ENCODE measurements at regions not wholly inside any gene's neighbourhood (a gene's known extent, or its start where the extent isn't known, plus 50 kb on each side); places are given as distances from the start of the nearest gene placed in this dataset.

DNA sequence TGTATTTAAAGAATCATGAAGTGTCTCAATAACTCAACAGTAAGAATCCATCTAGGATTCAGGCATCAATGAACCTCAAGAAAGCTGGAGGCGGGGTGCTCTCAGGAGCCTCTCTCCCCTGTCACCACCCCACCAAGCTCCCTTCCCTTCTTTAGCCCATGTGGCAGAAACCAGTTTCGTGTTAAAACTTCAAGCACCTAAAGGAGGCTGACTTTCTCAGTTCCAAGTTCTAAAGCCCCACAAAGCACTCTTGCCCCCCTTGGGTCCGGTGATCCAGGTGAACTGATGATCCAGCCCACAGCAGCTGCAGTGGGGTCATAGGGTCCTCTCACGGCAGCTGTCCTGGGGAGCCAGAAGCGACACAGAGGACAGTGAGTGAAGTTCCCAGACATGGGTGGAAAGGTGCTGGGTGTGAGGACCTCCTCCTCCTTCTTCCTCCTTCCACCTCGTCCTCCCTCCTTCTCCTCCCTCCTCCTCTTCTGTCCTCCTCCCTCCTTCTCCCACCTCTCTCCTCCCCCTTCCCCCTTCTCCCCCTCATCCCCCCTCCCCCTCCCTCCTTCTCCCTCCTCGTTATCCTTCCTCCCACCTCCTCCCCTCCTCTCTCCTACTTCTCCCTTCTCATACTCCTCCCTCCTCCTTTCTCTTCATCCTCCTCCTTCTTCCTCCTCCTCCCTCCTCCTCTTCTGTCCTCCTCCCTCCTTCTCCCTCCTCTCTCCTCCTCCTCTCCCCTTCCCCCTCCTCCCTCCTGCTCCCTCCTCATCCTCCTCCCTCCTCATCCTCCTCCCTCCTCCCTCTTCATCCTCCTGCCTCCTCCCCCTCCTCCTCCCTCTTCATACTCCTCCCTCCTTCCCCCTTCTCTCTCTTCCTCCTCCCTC, 192.4 kb upstream of the AGAP1 start:
- DNase-seq (ENCODE audit: low read depth, low spot score): no peak
- H3K9me3 ChIP-seq (replicated peaks; ENCODE audit: control insufficient read depth, insufficient read depth, low read length): no peaks in the 10 kb centered on the region
- no peaks in the 10 kb centered on the region for H3K4me1 ChIP-seq (ENCODE audit: control insufficient read depth, extremely low read depth, insufficient read depth, low read length)
- FAIRE-seq: no peak
- POLR2A ChIA-PET: no interaction called here
- H3K79me2 ChIP-seq (ENCODE audit: control insufficient read depth, insufficient read depth, low read length): no peaks in the 10 kb centered on the region
- no peak overlapping the region for H2AFZ ChIP-seq (ENCODE audit: low read depth, low read length)
- BruUV-seq (replicated peaks): no TSS peak
- intact Hi-C loops (cut with micrococcal nuclease): no loop called here
- H3K27me3 ChIP-seq (ENCODE audit: control insufficient read depth in 2 of 2, insufficient read depth in 2 of 2, low read length in 2 of 2): no peaks in the 10 kb centered on the region
- CTCF ChIA-PET: no interaction called here
- no peak overlapping the region for H3K4me3 ChIP-seq (replicated peaks in 1 of 3; ENCODE audit: insufficient read depth in 1 of 3, low read depth in 1 of 3, low read length in 3 of 3)
- no peak overlapping the region for H3K4me2 ChIP-seq (ENCODE audit: insufficient read depth, low read length)
- H3K9me1 ChIP-seq (replicated peaks; ENCODE audit: control insufficient read depth, extremely low read depth, insufficient read depth, low read length): no peaks in the 10 kb centered on the region
- H3K36me3 ChIP-seq (ENCODE audit: control insufficient read depth in 2 of 2, extremely low read depth in 1 of 2, insufficient read depth in 2 of 2, low read length in 2 of 2): no peaks in the 10 kb centered on the region
- dilution Hi-C loops (cut with MboI; ENCODE audit: extremely low pct_ligation_motif_present, low sequenced_read_pairs): no loop called here
- TF ChIP-seq FOS (IDR thresholded peaks at IDR 0.05; ENCODE audit: borderline replicate concordance, insufficient read depth, low read length) (no peak), MYC (IDR thresholded peaks at IDR 0.05; ENCODE audit: low read depth, low read length) (no peak), GATA2 (IDR thresholded peaks at IDR 0.05; ENCODE audit: insufficient read depth, insufficient read length, low read depth, low read length) (no peak)
- TF ChIP-seq, protein P1, sequence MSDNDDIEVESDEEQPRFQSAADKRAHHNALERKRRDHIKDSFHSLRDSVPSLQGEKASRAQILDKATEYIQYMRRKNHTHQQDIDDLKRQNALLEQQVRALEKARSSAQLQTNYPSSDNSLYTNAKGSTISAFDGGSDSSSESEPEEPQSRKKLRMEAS (IDR thresholded peaks at IDR 0.05; ENCODE audit: insufficient read depth, insufficient read length): no peak
- H3K27ac ChIP-seq (ENCODE audit: insufficient read depth, low read depth, low read length): no peak overlapping the region
- H4K20me1 ChIP-seq (replicated peaks; ENCODE audit: control insufficient read depth, extremely low read depth, insufficient read depth, low read length): no peaks in the 10 kb centered on the region
- no peak overlapping the region for H3K9ac ChIP-seq (replicated peaks; ENCODE audit: extremely low read depth, insufficient read depth, low read length)

DNA sequence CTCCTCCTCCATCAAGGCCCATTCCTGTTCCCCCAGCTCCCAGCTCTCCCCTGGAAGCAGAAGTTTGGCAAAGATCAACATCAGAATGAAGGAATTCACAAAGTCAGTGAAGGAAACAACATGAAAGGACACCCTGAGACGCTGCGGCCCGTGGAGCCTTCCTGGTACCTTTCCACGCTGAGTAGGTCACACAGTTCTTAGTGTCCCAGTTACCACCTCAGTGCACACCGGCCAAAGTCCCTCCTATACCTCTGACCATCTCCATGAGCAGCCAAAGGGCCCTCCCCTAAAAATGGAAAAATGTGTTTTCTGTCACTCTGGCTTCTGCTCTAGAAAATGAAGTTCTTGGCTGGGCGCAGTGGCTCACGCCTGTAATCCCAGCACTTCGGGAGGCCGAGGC, 191.6 kb upstream of the AGAP1 start:
- Histone ChIP-seq H3K4me3 (replicated peaks in 1 of 3; ENCODE audit: insufficient read depth in 1 of 3, low read depth in 1 of 3, low read length in 3 of 3) (no peak overlapping the region), H3K79me2 (ENCODE audit: control insufficient read depth, insufficient read depth, low read length) (no peaks in the 10 kb centered on the region), H3K9ac (replicated peaks; ENCODE audit: extremely low read depth, insufficient read depth, low read length) (no peak overlapping the region), H3K4me1 (ENCODE audit: control insufficient read depth, extremely low read depth, insufficient read depth, low read length) (no peaks in the 10 kb centered on the region), H4K20me1 (replicated peaks; ENCODE audit: control insufficient read depth, extremely low read depth, insufficient read depth, low read length) (no peaks in the 10 kb centered on the region), H3K27me3 (ENCODE audit: control insufficient read depth in 2 of 2, insufficient read depth in 2 of 2, low read length in 2 of 2) (no peaks in the 10 kb centered on the region), H2AFZ (ENCODE audit: low read depth, low read length) (no peak overlapping the region), H3K4me2 (ENCODE audit: insufficient read depth, low read length) (no peak overlapping the region), H3K36me3 (ENCODE audit: control insufficient read depth in 2 of 2, extremely low read depth in 1 of 2, insufficient read depth in 2 of 2, low read length in 2 of 2) (no peaks in the 10 kb centered on the region), H3K27ac (ENCODE audit: insufficient read depth, low read depth, low read length) (no peak overlapping the region), H3K9me3 (replicated peaks; ENCODE audit: control insufficient read depth, insufficient read depth, low read length) (no peaks in the 10 kb centered on the region), H3K9me1 (replicated peaks; ENCODE audit: control insufficient read depth, extremely low read depth, insufficient read depth, low read length) (no peaks in the 10 kb centered on the region)
- FAIRE-seq (no peak), DNase-seq (ENCODE audit: low read depth, low spot score) (no peak)
- POLR2A ChIA-PET: no interaction called here
- no TSS peak for BruUV-seq (replicated peaks)
- TF ChIP-seq MYC (IDR thresholded peaks at IDR 0.05; ENCODE audit: low read depth, low read length) (no peak), EZH2 (IDR thresholded peaks at IDR 0.05; ENCODE audit: borderline replicate concordance, low read depth, low read length, severe bottlenecking) (no peak), POLR2A (IDR thresholded peaks at IDR 0.05; ENCODE audit: low read depth, low read length) (no peak), JUN (IDR thresholded peaks at IDR 0.05; ENCODE audit: borderline replicate concordance, insufficient read depth, insufficient read length, low read depth) (no peak), GATA2 (IDR thresholded peaks at IDR 0.05; ENCODE audit: insufficient read depth, insufficient read length, low read depth, low read length) (no peak)
- TF ChIP-seq, protein P2, sequence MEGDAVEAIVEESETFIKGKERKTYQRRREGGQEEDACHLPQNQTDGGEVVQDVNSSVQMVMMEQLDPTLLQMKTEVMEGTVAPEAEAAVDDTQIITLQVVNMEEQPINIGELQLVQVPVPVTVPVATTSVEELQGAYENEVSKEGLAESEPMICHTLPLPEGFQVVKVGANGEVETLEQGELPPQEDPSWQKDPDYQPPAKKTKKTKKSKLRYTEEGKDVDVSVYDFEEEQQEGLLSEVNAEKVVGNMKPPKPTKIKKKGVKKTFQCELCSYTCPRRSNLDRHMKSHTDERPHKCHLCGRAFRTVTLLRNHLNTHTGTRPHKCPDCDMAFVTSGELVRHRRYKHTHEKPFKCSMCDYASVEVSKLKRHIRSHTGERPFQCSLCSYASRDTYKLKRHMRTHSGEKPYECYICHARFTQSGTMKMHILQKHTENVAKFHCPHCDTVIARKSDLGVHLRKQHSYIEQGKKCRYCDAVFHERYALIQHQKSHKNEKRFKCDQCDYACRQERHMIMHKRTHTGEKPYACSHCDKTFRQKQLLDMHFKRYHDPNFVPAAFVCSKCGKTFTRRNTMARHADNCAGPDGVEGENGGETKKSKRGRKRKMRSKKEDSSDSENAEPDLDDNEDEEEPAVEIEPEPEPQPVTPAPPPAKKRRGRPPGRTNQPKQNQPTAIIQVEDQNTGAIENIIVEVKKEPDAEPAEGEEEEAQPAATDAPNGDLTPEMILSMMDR (IDR thresholded peaks at IDR 0.05; ENCODE audit: extremely low read depth in 1 of 2, insufficient read depth in 1 of 2, low read depth in 1 of 2, low read length in 2 of 2): no peak
- TF ChIP-seq, protein P1 (IDR thresholded peaks at IDR 0.05; ENCODE audit: insufficient read depth, insufficient read length): no peak
- CTCF ChIA-PET: no interaction called here
- intact Hi-C loops (cut with micrococcal nuclease): no loop called here
- dilution Hi-C loops (cut with MboI; ENCODE audit: extremely low pct_ligation_motif_present, low sequenced_read_pairs): no loop called here
